CD4-positive, alpha-beta T cell treated with Interleukin-21 for 1 hour (primary cell): ENCODE measurements at regions not wholly inside any gene's neighbourhood (a gene's known extent, or its start where the extent isn't known, plus 50 kb on each side); places are given as distances from the start of the nearest gene placed in this dataset.
"Not testable (repeated sequence)": the region's sequence is repeated elsewhere in the genome, so short reads cannot be mapped to it uniquely, and the experiment has no call there.

Experiments used
- DNase-seq: peaks from one replicate; pipeline ENCODE4 v3.0.0-alpha.2; 2020

DNA sequence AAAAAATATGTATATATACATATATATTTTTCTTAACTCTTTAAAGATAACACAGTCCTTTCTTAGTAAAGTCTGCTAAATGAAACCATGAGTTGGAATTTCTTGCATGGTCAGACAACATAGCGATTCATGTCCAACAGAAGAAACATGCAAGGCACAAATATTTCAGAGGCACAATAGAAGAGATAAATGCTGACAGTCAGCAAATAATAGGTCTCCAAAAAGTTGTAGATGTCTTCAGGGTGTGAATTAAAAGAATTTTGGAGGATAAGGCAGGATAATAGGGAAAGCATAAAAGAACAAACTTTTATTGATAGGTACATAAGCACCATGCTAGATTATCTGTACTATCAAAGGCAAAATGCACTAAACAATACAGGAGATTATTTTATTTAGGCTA lies 800.2 kb downstream of the PLCL1 start:
- no peak for DNase-seq

GRCh38 chr2:198602986-198603385 lies 798.6 kb downstream of the PLCL1 start:
- not testable (repeated sequence) for DNase-seq

DNA sequence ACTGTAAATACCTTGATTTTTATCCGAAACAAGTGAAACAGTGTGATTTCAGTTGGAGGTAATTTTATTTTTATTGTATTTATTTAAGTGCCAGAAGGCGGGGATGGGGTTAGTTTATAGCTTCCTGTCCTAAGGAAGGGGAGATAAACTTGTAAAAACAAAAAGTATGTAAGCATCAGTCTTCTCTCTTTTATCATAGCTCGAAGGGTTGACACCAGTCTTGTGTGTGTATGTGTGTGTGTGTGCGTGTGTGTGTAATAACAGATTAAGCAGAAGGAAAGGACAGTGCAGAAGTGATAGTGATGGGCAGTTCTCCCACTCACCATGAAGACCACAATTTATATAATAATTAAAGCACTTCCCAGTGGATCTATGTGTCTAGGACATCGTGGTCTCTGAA lies 793.3 kb downstream of the PLCL1 start:
- DNase-seq: no peak

DNA sequence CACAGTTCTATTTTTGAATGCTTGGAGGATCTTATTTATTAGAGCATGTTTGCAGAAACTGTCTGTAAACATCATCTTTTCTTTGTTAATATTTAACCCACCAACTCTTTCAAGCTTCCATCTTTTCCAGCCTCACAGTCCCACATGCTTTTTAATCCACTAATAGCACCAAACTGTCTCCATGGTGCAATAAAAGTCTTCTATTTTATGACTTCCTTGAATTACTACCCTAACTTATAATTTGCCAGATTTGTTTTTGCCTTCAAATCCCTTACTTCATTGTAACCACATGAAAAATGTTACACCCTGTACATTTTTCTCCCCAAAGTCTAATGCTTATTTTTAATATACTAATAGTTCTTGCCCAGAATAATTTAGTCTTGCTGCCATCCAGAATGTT lies 792.6 kb downstream of the PLCL1 start:
- DNase-seq: no peak

DNA sequence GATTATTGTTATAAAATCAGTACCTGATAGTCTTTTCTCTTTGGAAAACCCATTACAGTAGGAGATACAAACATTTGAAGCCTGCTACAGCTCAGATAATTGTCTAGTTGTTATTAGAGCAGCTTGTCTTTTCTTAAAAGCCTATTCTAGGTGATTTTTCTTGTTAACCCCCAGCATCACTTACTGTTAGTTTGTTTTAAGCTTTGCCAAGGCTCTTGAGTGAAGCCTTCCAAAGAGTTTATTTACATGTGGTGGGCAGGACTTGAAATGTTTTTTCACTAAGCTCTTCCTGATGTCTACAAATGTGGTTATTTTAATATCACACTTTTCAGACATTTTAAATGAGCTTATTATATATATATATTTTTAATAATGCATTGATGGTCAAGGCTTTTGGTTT lies 791.3 kb downstream of the PLCL1 start:
- no peak for DNase-seq

DNA sequence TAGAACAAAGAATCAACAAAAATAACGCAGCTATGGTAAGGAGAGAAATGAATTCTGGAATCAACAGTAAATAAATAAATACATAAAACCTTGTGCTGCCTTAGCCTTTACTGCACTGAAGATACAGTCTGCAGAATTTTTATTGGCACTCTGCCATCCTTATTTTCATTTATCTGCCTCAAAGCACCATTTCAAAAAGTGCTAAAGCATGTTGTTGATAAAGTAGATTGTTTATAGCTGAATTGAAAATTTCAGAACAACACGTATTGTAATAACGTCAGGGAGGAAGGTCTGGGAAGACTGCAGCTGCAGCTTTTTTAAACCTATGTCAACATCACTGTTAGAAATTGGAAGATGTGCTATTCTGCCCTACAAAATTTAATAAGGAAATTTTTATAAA lies 787.2 kb downstream of the PLCL1 start:
- no peak for DNase-seq

DNA sequence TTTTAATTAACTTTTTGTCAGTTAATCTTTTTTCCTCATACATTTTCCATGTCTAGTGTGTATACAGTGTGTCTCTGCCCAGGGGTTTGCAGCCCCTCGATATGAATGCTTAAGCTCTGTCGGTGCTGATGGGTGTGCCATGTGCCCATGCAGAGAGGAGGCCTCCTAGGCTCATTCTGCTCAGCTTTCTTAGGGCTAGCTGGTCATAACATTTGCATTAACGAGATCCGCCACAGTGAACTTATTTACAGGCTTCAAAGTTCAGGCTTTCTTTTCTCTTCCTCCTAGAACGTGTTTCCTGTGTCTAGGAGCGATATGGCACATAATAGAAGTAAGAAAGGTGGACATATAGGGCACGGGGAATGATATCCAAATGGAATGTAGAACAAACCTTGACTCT lies 783.3 kb downstream of the PLCL1 start:
- no peak for DNase-seq

DNA sequence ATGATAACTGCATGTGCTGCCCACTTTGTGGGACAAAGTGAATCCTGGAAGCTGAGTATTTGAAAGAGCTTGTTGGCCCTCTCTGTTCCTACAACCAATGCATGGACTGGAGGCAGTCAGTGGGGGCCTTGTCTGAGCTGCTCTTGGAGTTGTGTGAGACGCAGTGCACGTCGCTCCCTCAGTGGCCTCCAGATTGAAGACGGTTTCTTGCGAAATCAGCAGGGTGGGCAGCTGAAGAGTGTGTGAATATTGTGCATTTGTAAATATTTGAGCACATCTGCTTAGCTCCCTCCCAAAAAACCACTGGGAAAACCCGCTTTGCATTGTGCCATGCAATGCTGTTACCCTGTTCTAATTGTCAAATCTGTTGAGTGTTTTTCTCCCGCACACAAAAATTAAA lies 782.8 kb downstream of the PLCL1 start:
- no peak for DNase-seq

- no peak for DNase-seq
Measured at GRCh38 chr2:198571393-198571792, 767.0 kb downstream of the PLCL1 start.

DNA sequence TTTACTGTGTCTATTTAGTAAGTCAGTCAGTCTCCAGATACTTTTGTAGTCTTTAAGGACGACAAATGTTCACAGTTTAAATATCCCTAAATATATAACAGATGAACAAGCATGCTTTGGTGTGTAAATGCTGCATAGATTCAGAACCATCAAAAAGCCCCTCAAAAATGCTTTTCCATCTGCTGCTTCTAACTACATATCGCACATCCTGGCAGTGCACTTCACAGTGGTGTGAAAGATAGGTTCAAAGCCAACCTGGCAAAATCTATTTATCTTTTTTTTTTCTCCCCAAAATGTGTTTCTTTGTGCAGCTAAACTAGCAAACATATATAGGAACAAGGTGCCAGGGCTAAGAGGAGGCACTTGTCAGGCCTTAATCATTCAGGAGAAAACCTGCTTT lies 753.8 kb downstream of the PLCL1 start:
- DNase-seq: no peak

DNA sequence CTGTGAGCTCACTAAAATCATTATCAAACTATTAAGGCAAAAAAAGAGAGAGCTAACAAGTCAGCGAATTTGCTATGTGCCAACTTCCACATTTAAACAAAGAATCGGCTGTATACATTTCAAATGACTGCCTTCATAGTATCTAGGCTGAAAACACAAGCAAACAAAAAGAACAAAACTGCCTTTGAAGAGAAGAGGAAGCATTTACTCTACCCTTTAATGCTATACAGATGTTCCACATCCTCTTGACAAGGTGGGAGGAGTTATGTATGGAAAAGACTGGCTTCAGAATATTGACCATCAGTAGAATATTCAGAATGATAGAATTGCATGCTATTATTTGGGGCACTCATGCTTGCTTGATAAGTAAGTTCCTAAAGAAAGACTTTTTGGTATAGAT lies 741.7 kb downstream of the PLCL1 start:
- no peak for DNase-seq

- no peak for DNase-seq
Measured at GRCh38 chr2:198545411-198545810, 741.0 kb downstream of the PLCL1 start.

DNA sequence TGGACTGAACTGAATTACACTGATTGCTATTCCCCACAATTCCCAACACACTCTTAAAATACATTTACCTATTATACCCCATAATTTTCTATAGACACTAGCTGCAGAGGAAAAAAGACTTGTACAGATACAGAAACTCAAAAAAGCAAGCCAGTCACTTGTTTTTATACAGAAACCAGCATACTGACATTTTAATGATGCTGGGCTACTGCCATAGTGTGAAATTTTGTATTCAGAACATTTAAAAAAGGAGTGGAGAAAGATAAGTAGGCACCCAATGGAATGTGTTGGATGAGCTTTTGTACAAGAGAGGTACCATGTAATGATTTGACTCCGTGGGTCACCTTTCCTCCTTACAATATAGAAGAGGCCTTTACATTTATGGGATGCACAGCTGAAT lies 740.1 kb downstream of the PLCL1 start:
- no peak for DNase-seq

GRCh38 chr2:198534756-198535155 lies 730.4 kb downstream of the PLCL1 start:
- DNase-seq: no peak

- no peak for DNase-seq
Measured at GRCh38 chr2:198525211-198525969, 721.0 kb downstream of the PLCL1 start.

GRCh38 chr2:198523710-198524109 lies 719.3 kb downstream of the PLCL1 start:
- no peak for DNase-seq

DNA sequence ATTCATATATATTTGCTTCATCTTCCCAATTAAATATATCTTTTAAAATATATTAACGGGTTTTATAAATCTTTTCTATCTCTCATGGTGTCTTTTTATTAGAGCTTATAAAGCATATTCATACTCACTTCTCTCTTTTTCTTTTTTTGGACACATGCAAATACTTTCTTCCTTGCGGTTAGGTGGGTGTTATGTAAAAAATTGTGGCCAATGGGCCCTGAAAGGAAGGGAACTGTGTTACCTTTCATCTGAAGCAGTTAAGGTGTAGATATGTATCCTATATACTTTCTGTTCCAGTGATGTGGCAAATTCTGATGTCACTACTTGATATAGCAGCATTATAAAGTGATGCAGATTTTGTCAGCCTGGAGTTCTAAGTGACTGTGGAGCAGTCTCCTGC lies 714.5 kb downstream of the PLCL1 start:
- no peak for DNase-seq

GRCh38 chr2:198517976-198518375 lies 713.6 kb downstream of the PLCL1 start:
- DNase-seq: no peak

DNA sequence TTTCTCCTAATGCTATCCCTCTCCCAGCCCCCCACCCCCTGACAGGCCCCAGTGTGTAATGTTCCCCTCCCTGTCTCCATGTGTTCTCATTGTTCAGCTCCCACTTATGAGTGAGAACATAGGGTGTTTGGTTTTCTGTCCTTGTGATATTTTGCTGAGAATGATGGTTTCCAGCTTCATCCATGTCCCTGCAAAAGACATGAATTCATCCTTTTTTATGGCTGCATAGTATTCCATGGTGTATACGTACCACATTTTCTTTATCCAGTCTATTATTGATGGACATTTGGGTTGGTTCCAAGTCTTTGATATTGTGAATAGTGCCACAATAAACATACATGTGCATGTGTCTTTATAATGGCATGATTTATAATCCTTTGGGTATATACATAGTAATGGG lies 704.2 kb downstream of the PLCL1 start:
- not testable (repeated sequence) for DNase-seq

- no peak for DNase-seq
Measured at GRCh38 chr2:198499539-198499938, 695.1 kb downstream of the PLCL1 start.

- no peak for DNase-seq
Measured at GRCh38 chr2:198498516-198498915, 694.1 kb downstream of the PLCL1 start.

DNA sequence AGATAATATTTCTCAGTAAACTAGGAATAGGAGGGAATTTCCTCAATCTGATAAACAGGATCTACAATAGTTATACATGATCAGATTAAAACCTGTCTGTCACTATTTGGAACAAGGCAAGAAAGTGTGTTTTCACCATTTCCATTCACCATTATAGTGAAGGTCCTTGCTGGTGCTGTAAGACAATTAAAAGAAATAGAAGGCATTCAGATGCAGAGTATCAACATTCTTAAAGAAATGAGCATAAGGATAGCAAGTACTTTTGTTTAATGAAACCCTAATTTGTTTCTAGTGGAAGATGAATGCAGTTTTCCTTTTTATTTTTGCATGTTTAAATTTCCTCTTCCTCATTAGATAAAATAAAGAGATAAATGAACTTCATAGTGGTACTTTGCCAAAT lies 693.7 kb downstream of the PLCL1 start:
- no peak for DNase-seq

DNA sequence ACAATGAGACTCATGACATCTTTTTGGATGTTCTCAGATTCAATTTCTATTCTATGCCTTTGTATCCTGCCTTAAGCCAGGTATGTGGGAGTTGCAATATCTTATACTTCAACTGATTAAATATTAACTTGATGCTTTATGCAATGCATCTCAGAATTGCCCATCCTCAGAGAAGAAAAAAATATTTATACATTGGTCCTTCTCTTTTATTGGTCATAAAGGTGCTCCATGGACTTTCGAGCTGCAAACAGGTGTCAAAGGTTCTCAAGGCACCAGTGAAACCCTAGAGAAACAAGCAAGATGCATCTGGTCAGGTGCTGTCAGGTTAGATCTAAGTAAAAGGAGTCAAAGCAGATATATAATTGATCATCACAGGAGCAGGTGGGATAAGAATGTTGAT lies 690.5 kb downstream of the PLCL1 start:
- no peak for DNase-seq

- no peak for DNase-seq
Measured at GRCh38 chr2:198490748-198491147, 686.4 kb downstream of the PLCL1 start.

DNA sequence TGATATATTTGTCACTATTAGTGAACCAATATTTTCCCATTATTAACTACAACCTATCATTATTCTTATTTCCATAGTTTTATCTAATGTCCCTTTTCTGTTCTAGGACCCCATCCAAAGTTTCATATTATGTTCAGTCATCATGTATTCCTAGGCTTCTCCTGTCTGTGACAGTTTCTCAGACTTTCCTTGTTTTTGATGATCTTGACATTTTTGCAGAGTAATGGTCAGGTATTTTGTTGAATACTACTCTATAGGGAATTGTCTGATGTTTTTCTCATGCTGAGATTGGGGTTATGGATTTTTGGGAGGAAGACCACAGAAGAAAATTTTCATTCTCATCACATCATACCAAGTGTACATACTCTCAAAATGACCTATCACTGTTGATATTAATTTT lies 684.6 kb downstream of the PLCL1 start:
- DNase-seq: no peak

GRCh38 chr2:198483051-198483450 lies 678.7 kb downstream of the PLCL1 start:
- DNase-seq: no peak
